Endodermal cell (in vitro differentiated cells): ENCODE measurements at regions not wholly inside any gene's neighbourhood (a gene's known extent, or its start where the extent isn't known, plus 50 kb on each side); places are given as distances from the start of the nearest gene placed in this dataset.

Source experiments
- DNase-seq: peaks from one replicate; pipeline ENCODE4 v3.0.0-alpha.2; 2017
- H3K27ac ChIP-seq: 2 replicates; pipeline ENCODE4 v1.5.1; 2013; ENCODE audit warnings: mild to moderate bottlenecking, low read depth, low read length, moderate library complexity
- H3K27me3 ChIP-seq: 2 replicates; pipeline ENCODE4 v1.6.1; 2013; ENCODE audit warnings: mild to moderate bottlenecking, low read length, moderate library complexity; ENCODE audit not compliant: insufficient read depth, control insufficient read depth, poor library complexity, severe bottlenecking
- H3K36me3 ChIP-seq: 2 replicates; pipeline ENCODE4 v1.7.0; 2013; ENCODE audit warnings: mild to moderate bottlenecking, low read length, moderate library complexity; ENCODE audit not compliant: control insufficient read depth, insufficient read depth
- H3K4me1 ChIP-seq: one replicate; pipeline ENCODE4 v1.7.0; 2013; ENCODE audit warnings: low read length; ENCODE audit not compliant: control insufficient read depth, insufficient read depth
- H3K4me3 ChIP-seq: 2 replicates; pipeline ENCODE4 v1.5.1; 2013; ENCODE audit warnings: mild to moderate bottlenecking, low read length, moderate library complexity
- H3K9ac ChIP-seq: 2 replicates; pipeline ENCODE4 v1.6.1; 2013; ENCODE audit warnings: mild to moderate bottlenecking, low read length, moderate library complexity; ENCODE audit not compliant: poor library complexity, severe bottlenecking; ENCODE audit errors: extremely low read depth
- H3K9me3 ChIP-seq: 2 replicates; pipeline ENCODE4 v1.6.1; 2013; ENCODE audit warnings: mild to moderate bottlenecking, low read length, moderate library complexity; ENCODE audit not compliant: control insufficient read depth
- H3K27ac Mint-ChIP-seq: 2 replicates; pipeline ENCODE4 v1.8.0; 2020; ENCODE audit warnings: mixed read lengths
- H3K27me3 Mint-ChIP-seq: 2 replicates; pipeline ENCODE4 v1.8.0; 2021; ENCODE audit warnings: mild to moderate bottlenecking, mixed read lengths; ENCODE audit not compliant: insufficient read depth
- H3K36me3 Mint-ChIP-seq: 2 replicates; pipeline ENCODE4 v1.8.0; 2020; ENCODE audit warnings: low read depth, mixed read lengths
- H3K4me1 Mint-ChIP-seq: 2 replicates; pipeline ENCODE4 v1.8.0; 2020; ENCODE audit warnings: mixed read lengths
- H3K4me3 Mint-ChIP-seq: 2 replicates; pipeline ENCODE4 v1.8.0; 2020; ENCODE audit warnings: mild to moderate bottlenecking, moderate library complexity, mixed read lengths
- H3K9me3 Mint-ChIP-seq: 2 replicates; pipeline ENCODE4 v1.8.0; 2020; ENCODE audit warnings: mild to moderate bottlenecking, mixed read lengths
- CTCF ChIP-seq: fragments of 200-600 bp; sonication (generic); conservative IDR thresholded peaks from 2 replicates; pipeline ENCODE4 v1.5.0; 2021; ENCODE audit warnings: antibody characterized with exemption, mild to moderate bottlenecking
- WGBS, 2 experiments: methylation state at CpG; one replicate each; pipeline versions ENCODE4 v1.1.5 to v1.1.7; 2013; ENCODE audit warnings: missing lambda C conversion rate in 2 of 2, mixed read lengths in 1 of 2; ENCODE audit not compliant: insufficient coverage in 1 of 2, insufficient read length in 1 of 2; 5-methylcytosine and 5-hydroxymethylcytosine counted together

- WGBS, 2 experiments = 84 to 100% methylated on average over 1 to 4 of the region's 4 CpGs
- peaks cover 11% of the 10 kb centered on the region for H3K4me1 Mint-ChIP-seq
Measured at GRCh38 chr4:149987330-149988086, 90.7 kb upstream of the DCLK2 start.

DNA sequence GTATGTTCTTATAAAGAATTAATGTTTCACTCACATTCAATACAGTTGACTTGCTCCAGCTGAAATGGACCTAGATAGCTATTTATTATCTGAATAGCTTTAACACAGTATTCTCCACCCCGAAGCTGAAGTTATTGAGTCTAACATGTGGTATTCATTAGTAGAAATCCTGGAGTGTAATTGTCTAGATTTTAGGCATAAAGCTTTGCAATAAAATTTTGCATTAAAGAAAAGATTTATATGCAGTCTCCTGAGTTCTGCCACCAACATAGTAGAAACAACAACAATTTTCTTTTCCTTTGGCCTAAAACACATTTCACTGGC lies 90.2 kb upstream of the DCLK2 start:
- 82% methylated on average over 1 of the region's 1 CpG; no CpG with 5 or more reads in 1 of the 2 experiments for WGBS, 2 experiments
- TF ChIP-seq CTCF = no peak
- Histone ChIP-seq H3K27ac (no peak overlapping the region), H3K9ac (no peak overlapping the region), H3K36me3 (no peaks in the 10 kb centered on the region), H3K9me3 (no peaks in the 10 kb centered on the region), H3K27me3 (no peaks in the 10 kb centered on the region), H3K4me3 (no peak overlapping the region), H3K4me1 (no peaks in the 10 kb centered on the region)
- Mint-ChIP-seq H3K27me3 (no peaks in the 10 kb centered on the region), H3K4me1 (peaks cover 11% of the 10 kb centered on the region), H3K27ac (no peak overlapping the region), H3K4me3 (no peak overlapping the region), H3K36me3 (no peaks in the 10 kb centered on the region), H3K9me3 (no peaks in the 10 kb centered on the region)
- no peak for DNase-seq

More at GRCh38 chr4:149987330-149988086, 90.7 kb upstream of the DCLK2 start:
- H3K4me3 Mint-ChIP-seq = no peak overlapping the region
- no peaks in the 10 kb centered on the region for H3K36me3 ChIP-seq
- no peaks in the 10 kb centered on the region for H3K27me3 ChIP-seq
- no peak for DNase-seq
- no peaks in the 10 kb centered on the region for H3K9me3 Mint-ChIP-seq
- no peak overlapping the region for H3K9ac ChIP-seq
- no peak for TF ChIP-seq CTCF
- H3K27me3 Mint-ChIP-seq = no peaks in the 10 kb centered on the region
- H3K4me3 ChIP-seq = no peak overlapping the region
- H3K27ac Mint-ChIP-seq = no peak overlapping the region
- peak overlapping the region; percentile 14 for H3K27ac ChIP-seq
- no peaks in the 10 kb centered on the region for H3K4me1 ChIP-seq
- no peaks in the 10 kb centered on the region for H3K9me3 ChIP-seq
- no peaks in the 10 kb centered on the region for H3K36me3 Mint-ChIP-seq

- Histone ChIP-seq H3K27me3 (no peaks in the 10 kb centered on the region), H3K36me3 (no peaks in the 10 kb centered on the region), H3K4me3 (no peak overlapping the region), H3K27ac (no peak overlapping the region), H3K9ac (no peak overlapping the region), H3K9me3 (no peaks in the 10 kb centered on the region), H3K4me1 (no peaks in the 10 kb centered on the region)
- peaks cover 4% of the 10 kb centered on the region for H3K4me1 Mint-ChIP-seq
- no peaks in the 10 kb centered on the region for H3K36me3 Mint-ChIP-seq
- H3K27me3 Mint-ChIP-seq = no peaks in the 10 kb centered on the region
- no peak for DNase-seq
- H3K4me3 Mint-ChIP-seq = no peak overlapping the region
- H3K27ac Mint-ChIP-seq = no peak overlapping the region
- peaks cover 2% of the 10 kb centered on the region for H3K9me3 Mint-ChIP-seq
- TF ChIP-seq CTCF = no peak
Measured at GRCh38 chr4:149993030-149993429, 85.2 kb upstream of the DCLK2 start.
